ENCODE measurements at regions not wholly inside any gene's neighbourhood (a gene's known extent, or its start where the extent isn't known, plus 50 kb on each side); places are given as distances from the start of the nearest gene placed in this dataset.

DNA sequence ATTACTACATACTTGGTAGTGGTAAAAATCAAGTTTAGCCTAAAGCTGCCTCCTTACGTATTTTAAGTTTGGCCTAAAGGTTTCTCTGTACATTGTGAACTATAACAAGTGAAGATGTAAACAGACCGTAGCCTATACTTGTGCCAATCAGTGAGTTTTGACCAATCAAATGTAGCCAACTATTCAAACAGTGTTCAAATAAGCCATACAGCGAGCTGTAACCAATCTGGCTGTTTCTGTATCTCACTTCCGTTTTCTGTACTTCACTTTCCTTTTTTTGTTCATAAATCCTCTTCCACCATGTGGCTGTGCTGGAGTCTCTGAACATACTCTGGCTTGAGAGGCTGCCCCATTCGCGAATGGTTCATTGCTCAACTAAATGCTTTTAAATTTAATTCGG lies 2504.6 kb downstream of the PCDH9 start:
- TF ChIP-seq, protein P1, sequence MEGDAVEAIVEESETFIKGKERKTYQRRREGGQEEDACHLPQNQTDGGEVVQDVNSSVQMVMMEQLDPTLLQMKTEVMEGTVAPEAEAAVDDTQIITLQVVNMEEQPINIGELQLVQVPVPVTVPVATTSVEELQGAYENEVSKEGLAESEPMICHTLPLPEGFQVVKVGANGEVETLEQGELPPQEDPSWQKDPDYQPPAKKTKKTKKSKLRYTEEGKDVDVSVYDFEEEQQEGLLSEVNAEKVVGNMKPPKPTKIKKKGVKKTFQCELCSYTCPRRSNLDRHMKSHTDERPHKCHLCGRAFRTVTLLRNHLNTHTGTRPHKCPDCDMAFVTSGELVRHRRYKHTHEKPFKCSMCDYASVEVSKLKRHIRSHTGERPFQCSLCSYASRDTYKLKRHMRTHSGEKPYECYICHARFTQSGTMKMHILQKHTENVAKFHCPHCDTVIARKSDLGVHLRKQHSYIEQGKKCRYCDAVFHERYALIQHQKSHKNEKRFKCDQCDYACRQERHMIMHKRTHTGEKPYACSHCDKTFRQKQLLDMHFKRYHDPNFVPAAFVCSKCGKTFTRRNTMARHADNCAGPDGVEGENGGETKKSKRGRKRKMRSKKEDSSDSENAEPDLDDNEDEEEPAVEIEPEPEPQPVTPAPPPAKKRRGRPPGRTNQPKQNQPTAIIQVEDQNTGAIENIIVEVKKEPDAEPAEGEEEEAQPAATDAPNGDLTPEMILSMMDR (conservative IDR thresholded peaks at IDR 0.05; ENCODE audit: control insufficient read depth, insufficient read depth, low read depth, low read length): no peak
- no peak overlapping the region for H3K4me3 ChIP-seq (ENCODE audit: control insufficient read depth, low read depth, low read length)
- no peak for DNase-seq (ENCODE audit: low read depth)

DNA sequence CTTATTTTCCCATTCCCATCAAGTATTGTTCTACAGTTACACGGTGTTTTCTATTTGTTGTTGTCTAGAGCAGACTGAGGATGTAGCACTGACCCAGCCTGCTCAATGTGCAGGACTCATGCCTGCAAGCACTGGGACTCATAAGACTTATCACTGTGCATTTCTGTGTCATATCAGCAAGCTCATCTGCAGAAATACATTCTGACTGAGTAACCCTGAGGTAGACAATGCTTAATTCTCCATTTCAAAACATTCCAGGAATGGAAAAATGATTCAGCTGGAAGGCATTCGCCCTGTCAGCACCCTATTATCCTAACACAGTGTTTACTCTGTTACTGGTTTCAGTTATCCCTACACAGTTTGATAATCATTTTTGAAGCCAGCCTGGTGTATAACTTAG lies 2506.4 kb downstream of the PCDH9 start:
- TF ChIP-seq, protein P1 (conservative IDR thresholded peaks at IDR 0.05; ENCODE audit: control insufficient read depth, insufficient read depth, low read depth, low read length): no peak
- DNase-seq (ENCODE audit: low read depth): peak; percentile 75
- no peak overlapping the region for H3K4me3 ChIP-seq (ENCODE audit: control insufficient read depth, low read depth, low read length)

DNA sequence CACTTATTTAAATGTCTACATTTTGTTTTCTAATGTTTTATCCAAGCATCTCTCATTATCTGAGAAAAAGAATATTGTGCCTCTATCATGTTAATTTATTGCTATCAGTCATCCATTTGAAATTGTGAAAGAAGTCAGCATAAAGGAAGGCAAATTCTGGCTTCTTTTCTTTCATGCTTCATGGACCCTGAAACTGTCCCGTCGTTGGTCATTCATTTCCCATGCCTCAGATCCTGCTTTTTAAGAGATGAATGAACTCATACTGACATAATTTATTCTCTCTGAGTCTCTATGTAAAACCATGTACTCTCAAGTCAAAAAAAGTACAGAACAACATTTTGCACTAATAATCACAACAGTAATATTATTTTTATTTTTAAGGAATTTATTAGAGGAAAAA lies 2512.0 kb downstream of the PCDH9 start:
- TF ChIP-seq, protein P1 (conservative IDR thresholded peaks at IDR 0.05; ENCODE audit: control insufficient read depth, insufficient read depth, low read depth, low read length): no peak
- no peak for DNase-seq (ENCODE audit: low read depth)
- no peak overlapping the region for H3K4me3 ChIP-seq (ENCODE audit: control insufficient read depth, low read depth, low read length)

DNA sequence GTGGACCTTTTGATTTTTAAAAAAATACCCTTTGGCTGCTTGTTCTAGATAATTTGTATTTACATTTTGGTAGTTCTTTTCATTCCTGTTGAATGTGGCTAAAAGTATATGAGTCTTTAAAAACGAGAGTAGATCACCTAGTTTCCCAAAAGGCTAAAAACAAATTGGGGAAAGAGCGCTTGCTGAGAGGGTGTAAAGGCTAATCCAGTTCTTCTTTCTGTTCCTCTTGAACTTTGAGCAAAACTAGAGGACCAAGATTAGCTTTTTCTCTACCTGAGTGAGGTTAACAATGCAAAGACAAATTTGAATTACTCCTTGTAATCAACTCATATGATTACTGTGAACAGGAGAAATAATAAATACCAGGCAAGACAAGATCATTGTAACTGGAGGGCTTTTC lies 2513.2 kb downstream of the PCDH9 start:
- no peak for DNase-seq (ENCODE audit: low read depth)
- H3K4me3 ChIP-seq (ENCODE audit: control insufficient read depth, low read depth, low read length): no peak overlapping the region
- TF ChIP-seq, protein P1 (conservative IDR thresholded peaks at IDR 0.05; ENCODE audit: control insufficient read depth, insufficient read depth, low read depth, low read length): no peak

DNA sequence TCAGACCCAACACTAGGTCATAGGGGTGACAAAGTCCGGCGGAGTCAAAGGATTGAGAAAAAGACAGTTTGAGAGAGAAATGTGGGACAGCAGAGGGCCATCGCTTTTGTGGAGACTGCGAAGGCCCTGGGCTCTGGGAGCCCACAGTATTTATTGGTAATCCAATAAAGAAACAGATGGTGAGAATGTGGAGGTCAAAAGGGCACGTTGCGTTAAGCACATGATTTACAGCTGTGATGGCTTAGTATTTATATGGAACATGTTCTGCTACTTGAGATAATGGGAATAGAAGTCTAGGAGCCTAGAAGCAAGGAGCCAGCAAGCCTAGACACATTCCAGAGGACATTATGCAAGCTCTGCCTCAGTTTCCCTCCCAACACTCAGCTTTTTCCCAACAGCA lies 2521.1 kb downstream of the PCDH9 start:
- TF ChIP-seq, protein P1 (conservative IDR thresholded peaks at IDR 0.05; ENCODE audit: control insufficient read depth, insufficient read depth, low read depth, low read length): no peak
- H3K4me3 ChIP-seq (ENCODE audit: control insufficient read depth, low read depth, low read length): no peak overlapping the region
- no peak for DNase-seq (ENCODE audit: low read depth)

DNA sequence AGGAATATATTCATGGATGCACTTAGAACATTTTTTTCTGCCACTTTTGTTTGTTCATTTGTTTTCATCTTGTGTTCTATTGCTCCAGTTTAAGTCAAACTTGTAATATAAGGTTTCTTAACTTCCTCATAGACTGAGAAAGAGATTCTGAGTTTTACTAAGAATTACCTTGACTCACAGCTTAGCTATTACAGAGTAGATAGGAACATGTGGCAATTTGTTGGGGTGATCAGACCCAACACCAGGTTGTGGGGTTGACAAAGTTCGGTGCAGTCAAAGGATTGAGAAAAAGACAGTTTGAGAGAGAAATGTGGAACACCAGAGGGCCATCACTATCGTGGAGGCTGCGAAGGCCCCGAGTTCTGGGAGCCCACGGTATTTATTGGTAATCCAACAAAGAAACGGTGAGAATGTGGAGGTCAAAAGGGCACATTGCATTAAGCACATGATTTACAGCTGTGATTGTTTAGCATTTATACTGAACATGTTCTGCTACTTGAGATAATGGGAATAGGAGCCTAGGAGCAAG lies 2526.0 kb downstream of the PCDH9 start:
- DNase-seq (ENCODE audit: low read depth): no peak
- no peak overlapping the region for H3K4me3 ChIP-seq (ENCODE audit: control insufficient read depth, low read depth, low read length)
- TF ChIP-seq, protein P1 (conservative IDR thresholded peaks at IDR 0.05; ENCODE audit: control insufficient read depth, insufficient read depth, low read depth, low read length): no peak

DNA sequence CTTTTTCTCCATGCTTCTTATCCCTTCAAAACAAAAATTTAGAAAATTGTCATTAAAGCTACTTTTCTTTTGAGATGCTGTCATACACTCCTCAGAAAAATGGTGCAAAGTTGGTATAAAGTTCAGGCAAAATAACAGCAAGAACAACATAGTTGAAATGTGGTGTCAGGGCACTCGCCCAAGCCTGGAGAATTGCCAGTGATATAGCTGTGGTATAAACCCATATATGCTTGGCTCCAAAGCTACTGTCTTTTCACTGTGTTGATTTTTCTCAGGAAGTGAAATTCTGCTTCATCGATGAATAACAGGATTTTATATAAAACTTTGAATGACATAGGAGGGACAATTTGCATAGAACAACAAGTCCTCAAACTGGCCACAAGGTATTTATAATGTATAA lies 2532.9 kb downstream of the PCDH9 start:
- no peak overlapping the region for H3K4me3 ChIP-seq (ENCODE audit: control insufficient read depth, low read depth, low read length)
- DNase-seq (ENCODE audit: low read depth): no peak
- TF ChIP-seq, protein P1 (conservative IDR thresholded peaks at IDR 0.05; ENCODE audit: control insufficient read depth, insufficient read depth, low read depth, low read length): no peak

All from fibroblast of mammary gland (primary cell).